IPS-18a (cell line): ENCODE measurements at regions not wholly inside any gene's neighbourhood (a gene's known extent, or its start where the extent isn't known, plus 50 kb on each side); places are given as distances from the start of the nearest gene placed in this dataset.

Experiments used
- H3K27ac ChIP-seq: one replicate; pipeline ENCODE4 v1.5.1; 2013; ENCODE audit warnings: low read length
- H3K27me3 ChIP-seq: one replicate; pipeline ENCODE4 v1.6.1; 2013; ENCODE audit warnings: mild to moderate bottlenecking, low read length; ENCODE audit not compliant: control insufficient read depth, insufficient read depth
- H3K36me3 ChIP-seq: one replicate; pipeline ENCODE4 v1.6.1; 2013; ENCODE audit warnings: low read depth, low read length; ENCODE audit not compliant: control insufficient read depth
- H3K4me1 ChIP-seq: one replicate; pipeline ENCODE4 v1.6.1; 2013; ENCODE audit warnings: low read depth, low read length; ENCODE audit not compliant: control insufficient read depth
- H3K4me3 ChIP-seq: one replicate; pipeline ENCODE4 v1.5.1; 2013; ENCODE audit warnings: low read length
- H3K9ac ChIP-seq: one replicate; pipeline ENCODE4 v1.6.1; 2013; ENCODE audit warnings: mild to moderate bottlenecking, low read length, moderate library complexity
- H3K9me3 ChIP-seq: one replicate; pipeline ENCODE4 v1.6.1; 2013; ENCODE audit warnings: low read depth, low read length; ENCODE audit not compliant: control insufficient read depth

- H3K4me1 ChIP-seq, result no peaks in the 10 kb centered on the region
- no peak overlapping the region for H3K27ac ChIP-seq
- H3K9me3 ChIP-seq, result no peaks in the 10 kb centered on the region
- no peaks in the 10 kb centered on the region for H3K36me3 ChIP-seq
- H3K9ac ChIP-seq, result no peak overlapping the region
- no peak overlapping the region for H3K4me3 ChIP-seq
- H3K27me3 ChIP-seq, result no peaks in the 10 kb centered on the region
Observed at GRCh38 chr14:25111061-25111601, 61.2 kb upstream of the STXBP6 start.

GRCh38 chr14:25110106-25110505 lies 60.2 kb upstream of the STXBP6 start:
- Histone ChIP-seq H3K27me3 (no peaks in the 10 kb centered on the region), H3K9me3 (no peaks in the 10 kb centered on the region), H3K4me3 (no peak overlapping the region), H3K4me1 (no peaks in the 10 kb centered on the region), H3K36me3 (no peaks in the 10 kb centered on the region), H3K27ac (no peak overlapping the region), H3K9ac (no peak overlapping the region)

- Histone ChIP-seq H3K27me3 (no peaks in the 10 kb centered on the region), H3K27ac (no peak overlapping the region), H3K4me1 (no peaks in the 10 kb centered on the region), H3K9me3 (no peaks in the 10 kb centered on the region), H3K4me3 (no peak overlapping the region), H3K9ac (no peak overlapping the region), H3K36me3 (no peaks in the 10 kb centered on the region)
Observed at GRCh38 chr14:25108959-25109358, 59.0 kb upstream of the STXBP6 start.

- H3K4me3 ChIP-seq, result no peak overlapping the region
- no peak overlapping the region for H3K27ac ChIP-seq
- no peaks in the 10 kb centered on the region for H3K36me3 ChIP-seq
- H3K9me3 ChIP-seq, result no peaks in the 10 kb centered on the region
- no peaks in the 10 kb centered on the region for H3K4me1 ChIP-seq
- H3K9ac ChIP-seq, result no peak overlapping the region
- no peaks in the 10 kb centered on the region for H3K27me3 ChIP-seq
Observed at GRCh38 chr14:25108291-25108690, 58.3 kb upstream of the STXBP6 start.

- Histone ChIP-seq H3K9ac (no peak overlapping the region), H3K4me1 (no peaks in the 10 kb centered on the region)
Observed at GRCh38 chr14:25103820-25104219, 53.9 kb upstream of the STXBP6 start.

GRCh38 chr14:25103271-25103670 lies 53.3 kb upstream of the STXBP6 start:
- Histone ChIP-seq H3K27me3 (no peaks in the 10 kb centered on the region), H3K27ac (no peak overlapping the region), H3K4me1 (no peaks in the 10 kb centered on the region), H3K9me3 (no peaks in the 10 kb centered on the region), H3K9ac (no peak overlapping the region), H3K36me3 (no peaks in the 10 kb centered on the region), H3K4me3 (no peak overlapping the region)

More at GRCh38 chr14:25103820-25104219, 53.9 kb upstream of the STXBP6 start:
- no peak overlapping the region for H3K4me3 ChIP-seq
- H3K27ac ChIP-seq, result no peak overlapping the region
- H3K27me3 ChIP-seq, result no peaks in the 10 kb centered on the region
- no peaks in the 10 kb centered on the region for H3K9me3 ChIP-seq
- H3K36me3 ChIP-seq, result no peaks in the 10 kb centered on the region

GRCh38 chr14:25102788-25103187 lies 52.8 kb upstream of the STXBP6 start:
- Histone ChIP-seq H3K36me3 (no peaks in the 10 kb centered on the region), H3K9me3 (no peaks in the 10 kb centered on the region)

GRCh38 chr14:25101276-25101675 lies 51.3 kb upstream of the STXBP6 start:
- no peaks in the 10 kb centered on the region for H3K9me3 ChIP-seq
- H3K4me1 ChIP-seq, result no peaks in the 10 kb centered on the region
- no peaks in the 10 kb centered on the region for H3K36me3 ChIP-seq
- H3K27ac ChIP-seq, result no peak overlapping the region
- no peak overlapping the region for H3K9ac ChIP-seq
- no peak overlapping the region for H3K4me3 ChIP-seq
- H3K27me3 ChIP-seq, result no peaks in the 10 kb centered on the region

More at GRCh38 chr14:25102788-25103187, 52.8 kb upstream of the STXBP6 start:
- H3K4me1 ChIP-seq, result no peaks in the 10 kb centered on the region
- H3K4me3 ChIP-seq, result no peak overlapping the region
- no peaks in the 10 kb centered on the region for H3K27me3 ChIP-seq
- no peak overlapping the region for H3K27ac ChIP-seq
- H3K9ac ChIP-seq, result no peak overlapping the region
